Keratinocyte (primary cell): ENCODE measurements at regions not wholly inside any gene's neighbourhood (a gene's known extent, or its start where the extent isn't known, plus 50 kb on each side); places are given as distances from the start of the nearest gene placed in this dataset.

Experiments
- CTCF ChIP-seq, 3 experiments: IDR thresholded peaks in 1 of 3; conservative IDR thresholded peaks in 1 of 3; optimal IDR thresholded peaks in 1 of 3; 2 replicates in 2 of 3; 3 replicates in 1 of 3; pipeline versions ENCODE3 to v1.5.1; 2011; ENCODE audit warnings: low read length in 3 of 3, mild to moderate bottlenecking in 3 of 3, moderate library complexity in 2 of 3, control low read depth in 1 of 3, inconsistent platforms in 1 of 3; ENCODE audit not compliant: insufficient read depth in 2 of 3; ENCODE audit errors: extremely low read depth in 1 of 3
- EZH2 ChIP-seq: IDR thresholded peaks from one replicate; pipeline ENCODE4 v1.6.1; 2012; ENCODE audit warnings: inconsistent platforms, mild to moderate bottlenecking, low read length, moderate library complexity

- TF ChIP-seq CTCF (optimal IDR thresholded peaks at IDR 0.05 in 1 of 3, IDR thresholded peaks at IDR 0.05 in 1 of 3, conservative IDR thresholded peaks at IDR 0.05 in 1 of 3; ENCODE audit: extremely low read depth in 1 of 3, insufficient read depth in 2 of 3, low read length in 3 of 3) (no peak), EZH2 (no peak)
Measured at GRCh38 chr20:3296261-3297078, 57.5 kb upstream of the SLC4A11 start.
